ENCODE measurements at regions not wholly inside any gene's neighbourhood (a gene's known extent, or its start where the extent isn't known, plus 50 kb on each side); places are given as distances from the start of the nearest gene placed in this dataset.

DNA sequence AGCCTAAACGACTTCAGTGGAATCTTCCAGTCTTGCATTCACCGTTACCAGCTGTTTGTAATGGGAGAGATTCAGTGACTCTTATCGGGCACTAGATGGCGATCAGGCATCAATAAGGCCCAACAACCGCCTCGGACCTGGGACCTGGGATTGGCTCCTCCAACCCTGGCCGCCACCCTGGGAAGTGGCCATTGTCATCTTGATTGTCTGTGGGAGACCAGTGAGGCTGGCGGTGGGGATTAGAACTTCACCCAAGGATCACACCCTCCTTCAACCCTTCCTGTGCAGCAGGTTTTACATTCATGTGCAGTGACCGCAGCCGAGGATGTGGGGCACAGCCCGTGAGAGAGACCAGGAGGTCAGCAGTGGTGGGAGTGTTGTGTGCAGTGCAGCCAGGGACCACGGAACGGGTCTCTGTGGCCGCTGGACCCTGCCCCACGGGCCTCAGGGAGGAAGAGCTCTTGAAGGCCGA, 85.3 kb downstream of the SPP2 start:
- DNase-seq (ENCODE audit: low read depth in 4 of 4, low spot score in 3 of 4), result peak; percentile 58 to 72 (median 61)

DNA sequence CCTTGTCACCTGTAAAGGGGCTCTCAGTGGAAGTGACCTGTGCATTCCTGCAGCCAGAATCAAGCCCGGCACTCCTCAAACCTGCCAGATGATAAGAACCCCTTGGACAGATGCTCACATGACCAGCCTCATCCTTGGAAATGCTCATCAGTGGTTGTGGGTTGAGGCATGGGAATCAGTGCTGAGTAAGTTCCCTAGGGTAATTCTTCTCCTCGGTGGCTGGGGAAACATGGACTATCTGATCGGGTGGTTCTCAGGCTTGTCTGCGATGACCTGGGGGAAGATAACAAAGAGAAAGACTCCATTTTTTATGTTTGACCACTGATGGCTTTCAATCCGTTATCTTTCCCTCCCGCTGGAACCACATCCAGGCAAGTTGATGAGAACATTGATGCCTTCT, 84.0 kb downstream of the SPP2 start:
- DNase-seq (ENCODE audit: low read depth in 4 of 4, low spot score in 3 of 4), result no peak

- no peak for DNase-seq (ENCODE audit: low read depth in 4 of 4, low spot score in 3 of 4)
Measured at GRCh38 chr2:234133004-234133403, 82.5 kb downstream of the SPP2 start.

- no peak for DNase-seq (ENCODE audit: low read depth in 4 of 4, low spot score in 3 of 4)
Measured at GRCh38 chr2:234130777-234131181, 80.3 kb downstream of the SPP2 start.

DNA sequence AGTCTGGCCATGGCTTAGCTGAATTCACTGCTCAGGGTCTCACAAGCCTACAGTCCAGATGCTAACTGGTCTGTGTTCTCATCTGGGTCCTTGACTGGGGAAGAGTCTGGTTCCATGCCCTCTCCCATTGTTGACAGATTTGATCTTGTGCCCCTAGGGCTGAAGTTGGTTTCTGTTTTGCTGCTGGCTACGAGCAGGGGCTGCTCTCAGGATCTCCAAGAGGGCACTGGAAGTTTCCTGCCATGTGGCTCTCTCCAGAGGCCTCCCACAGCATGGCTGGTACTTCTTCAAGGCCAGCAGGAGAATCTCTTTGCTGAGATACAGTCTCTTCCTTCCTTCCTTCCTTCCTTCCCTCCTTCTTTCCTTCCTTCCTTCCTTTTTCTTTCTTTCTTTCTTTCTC, 78.1 kb downstream of the SPP2 start:
- DNase-seq (ENCODE audit: low read depth in 4 of 4, low spot score in 3 of 4), result no peak

Data from left renal pelvis (tissue), 4 donors.